Stimulated activated CD8-positive, alpha-beta memory T cell treated with anti-CD3 and anti-CD28 coated beads, Interleukin-15, amount 100 ng/mL, for 24 hours (primary cell): ENCODE measurements at regions not wholly inside any gene's neighbourhood (a gene's known extent, or its start where the extent isn't known, plus 50 kb on each side); places are given as distances from the start of the nearest gene placed in this dataset.

Experiments
- DNase-seq: peaks from one replicate; pipeline ENCODE4 v3.0.0-alpha.2; 2020; ENCODE audit warnings: low read depth

GRCh38 chr6:134708079-134708478 is 241.8 kb downstream of the ALDH8A1 start:
- no peak for DNase-seq

GRCh38 chr6:134707342-134708031 is 242.4 kb downstream of the ALDH8A1 start:
- DNase-seq, result no peak

GRCh38 chr6:134706806-134707205 is 243.1 kb downstream of the ALDH8A1 start:
- no peak for DNase-seq

GRCh38 chr6:134706153-134706552 is 243.7 kb downstream of the ALDH8A1 start:
- DNase-seq, result no peak

- DNase-seq, result no peak
Measured at GRCh38 chr6:134703206-134703605, 246.7 kb downstream of the ALDH8A1 start.

- DNase-seq, result no peak
Measured at GRCh38 chr6:134702279-134702678, 247.6 kb downstream of the ALDH8A1 start.

- no peak for DNase-seq
Measured at GRCh38 chr6:134701301-134701700, 248.6 kb downstream of the ALDH8A1 start.

- no peak for DNase-seq
Measured at GRCh38 chr6:134698228-134698627, 251.7 kb downstream of the ALDH8A1 start.

GRCh38 chr6:134692008-134692407 is 257.9 kb downstream of the ALDH8A1 start:
- no peak for DNase-seq

- no peak for DNase-seq
Measured at GRCh38 chr6:134691180-134691579, 258.7 kb downstream of the ALDH8A1 start.

GRCh38 chr6:134690048-134690447 is 259.9 kb downstream of the ALDH8A1 start:
- DNase-seq, result no peak

- DNase-seq, result no peak
Measured at GRCh38 chr6:134689641-134690040, 260.3 kb downstream of the ALDH8A1 start.

- DNase-seq, result no peak
Measured at GRCh38 chr6:134689177-134689576, 260.7 kb downstream of the ALDH8A1 start.

GRCh38 chr6:134686071-134686470 is 263.8 kb downstream of the ALDH8A1 start:
- DNase-seq, result no peak

GRCh38 chr6:134684423-134684795 is 265.5 kb downstream of the ALDH8A1 start:
- no peak for DNase-seq

GRCh38 chr6:134683783-134684422 is 266.0 kb downstream of the ALDH8A1 start:
- no peak for DNase-seq

GRCh38 chr6:134680433-134680832 is 269.5 kb downstream of the ALDH8A1 start:
- no peak for DNase-seq

- DNase-seq, result no peak
Measured at GRCh38 chr6:134680021-134680420, 269.9 kb downstream of the ALDH8A1 start.

GRCh38 chr6:134678436-134678889 is 271.4 kb downstream of the ALDH8A1 start:
- DNase-seq, result no peak

- no peak for DNase-seq
Measured at GRCh38 chr6:134676307-134677281, 273.3 kb downstream of the ALDH8A1 start.

GRCh38 chr6:134675110-134676054 is 274.5 kb downstream of the ALDH8A1 start:
- DNase-seq, result no peak
